ENCODE measurements at regions not wholly inside any gene's neighbourhood (a gene's known extent, or its start where the extent isn't known, plus 50 kb on each side); places are given as distances from the start of the nearest gene placed in this dataset.
A peak's percentile ranks its signal among the peaks of the same experiment; 100 is the strongest.

- TF ChIP-seq, protein P1, sequence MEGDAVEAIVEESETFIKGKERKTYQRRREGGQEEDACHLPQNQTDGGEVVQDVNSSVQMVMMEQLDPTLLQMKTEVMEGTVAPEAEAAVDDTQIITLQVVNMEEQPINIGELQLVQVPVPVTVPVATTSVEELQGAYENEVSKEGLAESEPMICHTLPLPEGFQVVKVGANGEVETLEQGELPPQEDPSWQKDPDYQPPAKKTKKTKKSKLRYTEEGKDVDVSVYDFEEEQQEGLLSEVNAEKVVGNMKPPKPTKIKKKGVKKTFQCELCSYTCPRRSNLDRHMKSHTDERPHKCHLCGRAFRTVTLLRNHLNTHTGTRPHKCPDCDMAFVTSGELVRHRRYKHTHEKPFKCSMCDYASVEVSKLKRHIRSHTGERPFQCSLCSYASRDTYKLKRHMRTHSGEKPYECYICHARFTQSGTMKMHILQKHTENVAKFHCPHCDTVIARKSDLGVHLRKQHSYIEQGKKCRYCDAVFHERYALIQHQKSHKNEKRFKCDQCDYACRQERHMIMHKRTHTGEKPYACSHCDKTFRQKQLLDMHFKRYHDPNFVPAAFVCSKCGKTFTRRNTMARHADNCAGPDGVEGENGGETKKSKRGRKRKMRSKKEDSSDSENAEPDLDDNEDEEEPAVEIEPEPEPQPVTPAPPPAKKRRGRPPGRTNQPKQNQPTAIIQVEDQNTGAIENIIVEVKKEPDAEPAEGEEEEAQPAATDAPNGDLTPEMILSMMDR (IDR thresholded peaks at IDR 0.05): no peak
- peak in 1 of 2 donors; percentile 11 for TF ChIP-seq EP300 (IDR thresholded peaks at IDR 0.05)
These were observed 169.8 kb downstream of the BTC start for GRCh38 chr4:74624351-74625151.
